ENCODE measurements at regions not wholly inside any gene's neighbourhood (a gene's known extent, or its start where the extent isn't known, plus 50 kb on each side); places are given as distances from the start of the nearest gene placed in this dataset.

- TF ChIP-seq HDAC2 (IDR thresholded peaks at IDR 0.05) (no peak), NRF1 (conservative IDR thresholded peaks at IDR 0.05; ENCODE audit: low read depth, low read length) (no peak), CHD2 (IDR thresholded peaks at IDR 0.05; ENCODE audit: borderline replicate concordance, low read depth, low read length) (no peak), EP300 (IDR thresholded peaks at IDR 0.05; ENCODE audit: borderline replicate concordance in 1 of 2, control insufficient read depth in 1 of 2, low read depth in 2 of 2, low read length in 2 of 2) (no peak), POLR2A (IDR thresholded peaks at IDR 0.05; ENCODE audit: low read depth, low read length) (no peak), NFIC (IDR thresholded peaks at IDR 0.05; ENCODE audit: low read depth, low read length) (no peak), CTCF (IDR thresholded peaks at IDR 0.05 in 2 of 3, conservative IDR thresholded peaks at IDR 0.05 in 1 of 3; ENCODE audit: control insufficient read depth in 2 of 3, extremely low read depth in 1 of 3, insufficient read depth in 1 of 3, low read depth in 3 of 3, low read length in 3 of 3) (no peak), CREM (IDR thresholded peaks at IDR 0.05; ENCODE audit: low read depth) (no peak), ZNF274 (IDR thresholded peaks at IDR 0.05; ENCODE audit: insufficient read depth, insufficient read length) (no peak), CBX5 (IDR thresholded peaks at IDR 0.05; ENCODE audit: low read depth) (no peak), NFYB (IDR thresholded peaks at IDR 0.05; ENCODE audit: insufficient read depth, low read depth, low read length) (no peak)
Measured at GRCh38 chr13:20350382-20350763, 118.3 kb upstream of the GJB6 start.
